HG02588 (cell line): ENCODE measurements at regions not wholly inside any gene's neighbourhood (a gene's known extent, or its start where the extent isn't known, plus 50 kb on each side); places are given as distances from the start of the nearest gene placed in this dataset.

Experiments used
- ATAC-seq: cut with Tn5 transposase; IDR thresholded peaks from one replicate; pipeline ENCODE4 v1.9.1; 2021; ENCODE audit warnings: mild to moderate bottlenecking, moderate library complexity; ENCODE audit not compliant: unreplicated experiment

DNA sequence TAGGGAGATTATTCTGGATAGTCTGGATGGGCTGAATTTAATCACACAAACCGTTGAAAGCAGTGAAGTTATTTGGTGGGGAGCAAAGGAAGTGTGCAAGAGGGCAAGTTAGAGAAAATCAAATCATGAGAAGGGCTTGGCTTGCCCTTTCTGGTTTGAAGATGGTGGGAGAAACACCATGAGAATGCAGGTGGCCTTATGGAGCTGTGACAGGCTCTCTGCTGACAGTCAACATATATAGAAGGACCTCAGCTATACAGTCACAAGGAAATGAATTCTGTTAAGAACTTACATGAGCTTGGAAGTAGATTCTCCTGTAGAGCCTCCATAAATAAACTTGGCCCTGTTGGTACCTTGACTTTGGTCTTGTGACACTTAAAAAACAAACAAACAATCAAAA, 72.3 kb downstream of the GMNC start:
- ATAC-seq = no peak

DNA sequence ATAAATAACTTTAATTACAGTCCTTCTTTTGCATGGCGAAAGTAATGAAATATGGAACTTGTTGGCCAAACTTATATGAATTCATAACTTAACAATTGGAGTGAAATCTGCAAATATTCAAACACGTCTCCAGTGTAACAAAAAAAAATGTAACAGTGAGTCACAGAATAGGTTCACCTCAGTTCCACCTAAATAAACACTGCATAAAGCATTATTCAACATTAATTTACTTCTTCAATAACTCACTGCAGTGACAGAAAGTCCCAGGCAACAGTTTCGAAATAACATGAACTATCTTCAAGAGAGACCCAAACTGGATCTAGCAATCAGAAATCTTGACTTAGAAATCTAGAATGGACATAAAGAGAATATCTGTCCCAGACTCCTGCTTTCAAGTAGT, 75.6 kb downstream of the GMNC start:
- no peak for ATAC-seq

GRCh38 chr3:190785047-190785446, 77.4 kb downstream of the GMNC start:
- no peak for ATAC-seq

DNA sequence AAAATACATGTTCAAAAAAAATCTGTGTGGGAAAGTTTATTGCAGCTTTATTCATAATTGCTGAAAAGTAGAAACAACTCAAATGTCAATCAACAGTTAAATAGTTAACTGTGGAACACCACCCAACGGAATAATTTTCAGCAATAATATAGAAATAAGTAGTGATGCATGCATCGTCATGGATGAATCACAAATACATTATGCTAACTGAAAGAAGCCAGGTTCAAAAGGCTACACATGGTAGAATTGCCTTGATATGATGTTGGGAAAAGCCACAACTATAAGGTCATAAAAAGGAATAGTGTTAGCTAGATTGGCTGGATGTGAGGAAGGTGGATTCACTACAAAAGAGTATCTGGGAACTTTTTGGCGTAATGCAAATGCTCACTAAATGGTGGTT, 82.0 kb downstream of the GMNC start:
- no peak for ATAC-seq

- no peak for ATAC-seq
Observed at GRCh38 chr3:190774633-190775032, 87.9 kb downstream of the GMNC start.

- ATAC-seq = no peak
Observed at GRCh38 chr3:190773948-190774347, 88.5 kb downstream of the GMNC start.

DNA sequence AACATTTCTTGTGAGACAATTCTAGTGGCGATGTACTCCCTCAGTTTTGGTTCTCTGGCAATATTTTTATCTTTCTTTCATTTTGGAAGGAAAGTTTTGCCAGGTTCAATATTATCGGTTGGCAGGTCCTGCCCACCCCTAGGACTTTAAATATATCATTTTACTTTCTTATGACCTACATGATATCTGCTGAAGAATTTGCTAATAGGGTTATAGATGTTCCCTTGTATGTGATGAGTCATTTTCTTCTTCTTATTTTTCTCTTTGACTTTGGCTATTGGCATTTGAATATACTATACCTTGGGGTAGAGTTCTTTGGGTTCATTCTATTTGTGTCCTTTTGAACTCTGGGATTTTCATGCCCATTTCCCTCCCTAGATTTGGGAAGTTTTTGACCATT, 89.7 kb downstream of the GMNC start:
- ATAC-seq = no peak

GRCh38 chr3:190768891-190769290, 93.6 kb downstream of the GMNC start:
- ATAC-seq = no peak

DNA sequence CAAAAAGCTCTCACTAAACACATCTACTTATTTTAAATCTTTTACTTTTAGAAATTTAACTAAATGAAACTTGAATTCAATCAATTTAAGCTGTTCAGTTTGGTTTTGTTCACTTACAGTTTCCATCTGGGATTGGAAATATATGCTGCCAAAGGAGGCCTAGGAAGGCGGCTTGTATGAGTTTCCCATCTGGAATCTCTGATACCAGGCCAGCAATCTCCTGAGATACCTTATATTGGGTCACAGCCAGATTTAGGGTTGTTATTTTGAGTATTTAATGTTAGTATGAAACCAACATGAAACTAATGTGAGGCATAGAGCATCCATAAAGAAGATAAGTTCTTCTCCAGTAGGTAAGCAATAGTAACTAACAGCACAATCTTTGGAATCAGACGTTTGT, 94.6 kb downstream of the GMNC start:
- no peak for ATAC-seq

DNA sequence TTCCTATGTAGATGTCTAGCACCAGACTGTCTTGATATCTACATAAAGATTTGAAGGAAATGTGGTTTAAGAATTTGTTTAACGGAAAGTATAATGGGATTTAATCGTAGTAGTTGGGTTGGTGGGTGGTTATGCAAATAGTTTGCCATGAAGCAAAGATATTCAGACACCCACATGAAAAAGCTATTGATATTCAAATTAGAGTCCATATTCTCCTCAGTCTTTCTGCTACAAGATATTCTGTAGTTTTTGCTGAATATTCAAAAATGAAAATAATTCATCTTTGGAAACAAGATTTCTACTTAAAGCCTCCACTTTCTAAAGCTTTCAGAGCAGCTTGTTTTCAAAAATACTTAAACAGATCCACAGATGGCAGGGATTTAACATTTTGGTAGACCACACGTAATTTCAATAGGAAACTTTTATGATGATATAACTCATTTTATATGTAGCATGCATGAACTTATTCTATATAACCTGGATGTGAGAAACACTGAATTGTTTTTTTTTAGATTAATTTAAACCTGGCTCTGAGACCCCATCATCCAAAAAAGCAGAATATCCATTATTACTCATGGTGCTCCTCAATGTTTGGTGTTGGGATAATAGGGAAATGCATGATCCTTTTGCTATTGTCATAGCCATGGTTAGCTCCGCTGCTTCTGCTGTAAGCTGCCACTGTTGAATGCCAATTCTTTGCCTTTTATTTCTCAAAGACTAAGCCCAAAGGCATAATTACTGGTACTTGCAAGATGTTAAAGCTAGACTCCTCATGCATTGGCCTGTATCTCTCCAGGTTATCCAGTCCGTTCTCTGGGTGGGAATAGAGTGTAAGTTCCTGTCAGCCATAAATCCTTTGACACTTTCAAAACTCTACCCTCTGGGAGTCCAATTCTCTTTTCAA, 98.0 kb downstream of the GMNC start:
- no peak for ATAC-seq

DNA sequence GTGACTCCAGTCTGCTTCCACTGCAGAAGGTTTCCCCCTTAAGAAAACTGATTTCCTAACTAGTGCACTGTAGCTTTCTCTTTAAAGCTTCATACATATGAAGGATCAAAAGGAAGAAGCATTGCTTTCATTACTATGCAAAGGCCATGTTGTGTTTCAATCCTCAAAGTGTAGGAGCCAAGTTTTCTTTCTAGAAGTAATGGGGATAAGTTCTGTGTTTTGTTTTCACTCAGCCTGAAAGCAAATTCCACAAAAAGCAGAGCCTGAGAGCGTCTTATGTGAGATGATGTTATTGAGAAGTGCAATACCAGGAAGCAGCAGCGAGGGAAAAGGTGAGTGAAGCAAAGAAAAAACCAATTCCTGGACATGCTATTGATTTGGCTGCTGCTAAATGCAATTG, 99.7 kb downstream of the GMNC start:
- no peak for ATAC-seq

- ATAC-seq = no peak
Observed at GRCh38 chr3:190747571-190747970, 114.9 kb downstream of the GMNC start.

DNA sequence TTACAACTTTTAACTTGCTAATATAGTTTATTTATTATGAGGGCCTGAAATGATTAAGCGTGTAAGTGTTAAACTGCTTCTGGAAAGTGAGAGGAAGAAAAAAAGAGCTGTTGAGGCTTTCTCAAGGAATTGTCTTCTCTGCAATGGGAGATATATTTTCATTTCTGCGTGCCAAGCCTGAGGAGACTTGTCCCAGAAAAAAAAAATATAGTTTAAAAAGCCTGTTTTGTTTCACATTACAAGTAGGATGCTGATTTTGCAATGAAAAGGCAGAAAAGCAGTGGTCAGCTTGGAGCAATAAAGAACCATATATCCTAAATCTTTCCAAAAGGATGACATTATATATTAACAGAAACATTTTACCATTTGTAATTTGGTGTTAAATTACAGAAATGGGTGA, 115.5 kb downstream of the GMNC start:
- no peak for ATAC-seq

- ATAC-seq = no peak
Observed at GRCh38 chr3:190746531-190746930, 116.0 kb downstream of the GMNC start.

DNA sequence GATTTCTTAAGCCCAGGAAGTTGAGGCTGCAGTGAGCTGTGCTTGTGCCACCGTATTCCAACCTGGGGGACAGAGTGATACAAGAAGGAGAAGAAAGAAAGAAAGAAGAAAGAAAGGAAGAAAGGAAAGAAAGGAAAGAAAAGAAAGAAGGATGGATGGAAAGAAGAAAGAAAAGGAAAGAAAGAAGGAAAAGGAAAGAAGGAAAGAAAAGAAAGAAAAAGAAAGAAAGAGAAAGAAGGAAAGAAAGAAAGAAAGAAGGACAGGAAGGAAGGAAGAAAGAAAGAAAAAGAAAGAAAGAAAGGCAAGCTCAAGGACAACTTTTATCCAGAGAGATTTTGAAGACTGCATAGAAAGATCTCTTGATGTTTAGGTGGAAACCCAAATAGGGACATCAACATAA, 120.7 kb downstream of the GMNC start:
- ATAC-seq = no peak

DNA sequence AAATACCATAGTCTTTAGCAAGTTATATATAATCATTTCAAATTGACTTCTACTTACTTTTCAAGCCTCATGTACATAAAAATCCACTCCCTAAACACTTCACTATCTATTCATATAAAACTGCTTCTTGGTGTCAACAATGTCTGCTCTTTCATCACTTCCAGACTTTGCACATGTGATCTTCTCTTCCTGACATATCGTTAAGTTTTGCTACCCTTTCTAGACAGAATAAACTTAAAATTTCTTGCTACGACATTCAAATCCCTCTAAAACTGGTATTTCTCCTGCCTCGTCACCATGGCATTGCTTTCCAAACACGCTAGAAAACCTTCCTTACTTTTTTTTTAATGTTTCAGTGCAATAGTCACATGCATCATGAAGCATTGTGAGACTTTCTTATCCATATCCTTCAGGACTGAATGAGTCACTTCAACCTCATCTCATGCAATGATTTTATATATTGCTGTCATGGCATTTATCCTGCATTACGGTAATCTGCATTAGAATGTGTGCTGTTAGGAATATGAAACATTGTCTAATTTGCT, 122.8 kb downstream of the GMNC start:
- ATAC-seq = no peak

- ATAC-seq = no peak
Observed at GRCh38 chr3:190738636-190739155, 123.8 kb downstream of the GMNC start.

- ATAC-seq = no peak
Observed at GRCh38 chr3:190737446-190737845, 125.0 kb downstream of the GMNC start.

- no peak for ATAC-seq
Observed at GRCh38 chr3:190734490-190734889, 128.0 kb downstream of the GMNC start.

- no peak for ATAC-seq
Observed at GRCh38 chr3:190733591-190734146, 128.8 kb downstream of the GMNC start.

DNA sequence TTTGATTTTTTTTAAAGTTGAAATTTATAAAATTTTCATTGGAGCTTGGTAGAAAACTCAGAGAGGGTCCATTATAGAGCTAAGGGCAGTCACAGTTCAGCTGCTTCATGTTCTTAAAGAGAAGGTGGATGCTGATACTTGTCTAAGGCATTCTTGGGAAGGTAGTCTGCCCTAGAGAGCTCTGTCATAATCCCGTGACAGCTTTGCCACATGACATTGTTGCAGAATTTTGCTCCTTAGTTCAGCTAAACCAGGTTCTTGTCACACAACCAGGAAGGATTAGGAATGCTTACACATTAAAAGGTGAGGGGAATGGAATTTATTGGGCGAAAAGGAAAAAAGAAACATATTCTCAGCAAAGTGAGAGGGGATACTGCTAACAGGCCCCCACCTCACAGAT, 130.9 kb downstream of the GMNC start:
- no peak for ATAC-seq

- ATAC-seq = no peak
Observed at GRCh38 chr3:190728574-190729246, 133.8 kb downstream of the GMNC start.
